ENCODE measurements at regions not wholly inside any gene's neighbourhood (a gene's known extent, or its start where the extent isn't known, plus 50 kb on each side); places are given as distances from the start of the nearest gene placed in this dataset.

DNA sequence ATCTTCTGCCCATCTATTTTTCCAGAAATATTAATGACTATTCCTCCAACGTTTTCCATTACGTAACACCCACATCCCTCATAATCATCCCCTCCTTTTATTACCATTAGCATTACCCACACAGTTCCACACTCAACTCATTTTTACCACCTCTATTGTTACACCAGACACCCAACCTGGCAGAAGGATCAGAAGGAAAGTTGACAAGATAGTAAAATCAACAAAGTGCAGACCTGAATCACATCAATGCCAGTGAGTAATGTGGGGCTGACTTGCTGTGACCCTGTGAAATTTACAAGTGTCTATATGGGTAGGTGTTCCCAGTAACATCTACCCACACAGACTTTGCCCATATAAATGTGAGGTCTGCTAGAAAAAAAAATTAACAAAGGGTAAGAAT lies 568.2 kb downstream of the MAFB start:
- DNase-seq: no peak

DNA sequence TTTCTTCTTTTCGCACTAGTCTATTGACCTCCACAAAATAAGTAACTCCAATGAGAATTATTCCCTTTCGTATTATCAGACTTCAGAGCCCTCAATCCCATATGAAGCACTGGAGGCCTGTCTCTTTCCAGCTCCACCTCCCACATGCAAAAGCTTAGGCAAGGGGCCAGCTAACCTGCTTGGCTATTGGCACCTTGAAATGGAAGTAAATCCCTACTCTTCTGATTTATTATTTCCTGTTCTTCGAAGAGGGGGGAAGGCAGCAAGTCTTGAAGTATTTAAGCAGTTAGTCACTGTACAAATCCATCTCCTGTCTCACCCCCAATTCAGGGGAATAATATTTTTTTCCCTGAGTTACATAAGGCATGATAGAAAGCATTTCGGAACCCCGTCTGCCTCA lies 577.8 kb downstream of the MAFB start:
- DNase-seq: no peak

DNA sequence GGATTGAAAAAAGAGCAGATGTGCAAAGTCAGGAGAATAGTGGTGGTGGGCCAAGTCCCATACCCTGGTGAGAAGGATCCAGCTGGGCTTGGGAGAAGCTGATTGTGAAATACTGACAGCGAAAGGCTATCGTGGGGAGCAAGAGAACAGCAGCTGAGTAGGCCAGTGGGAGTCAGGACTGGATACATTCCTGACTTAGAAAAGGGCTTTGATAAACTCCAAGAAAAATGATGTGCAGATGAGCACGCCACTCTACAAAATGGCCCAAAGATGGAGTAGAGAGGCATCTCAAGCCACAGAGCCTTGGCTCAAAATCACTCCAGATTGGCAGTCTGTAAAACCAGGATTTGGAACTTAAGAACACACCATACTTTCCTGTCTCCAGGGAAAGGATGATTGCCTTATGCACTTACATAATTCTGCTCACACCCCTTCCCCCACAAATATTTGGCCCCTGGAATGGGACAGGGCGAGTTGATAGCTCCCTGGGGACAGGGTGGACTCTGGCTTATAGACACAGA lies 578.7 kb downstream of the MAFB start:
- no peak for DNase-seq

DNA sequence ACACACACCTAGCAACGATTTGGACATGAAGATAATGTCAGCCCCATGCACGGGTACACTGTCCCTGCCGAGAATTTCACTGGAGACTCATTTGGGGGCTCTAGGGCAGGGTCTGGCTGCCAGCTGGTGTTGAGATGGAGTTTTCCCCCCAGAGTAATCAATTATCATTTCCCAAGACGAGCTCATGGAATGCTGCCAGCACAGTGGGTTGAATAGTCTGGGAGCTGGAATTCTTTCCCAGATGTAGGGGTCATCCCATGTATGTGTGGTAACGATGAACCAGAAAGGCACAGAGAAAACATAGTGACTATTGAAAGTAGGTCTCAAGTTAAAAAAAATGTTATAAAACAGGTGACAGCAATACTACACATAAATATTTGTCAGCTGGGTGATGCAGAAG lies 579.9 kb downstream of the MAFB start:
- no peak for DNase-seq

DNA sequence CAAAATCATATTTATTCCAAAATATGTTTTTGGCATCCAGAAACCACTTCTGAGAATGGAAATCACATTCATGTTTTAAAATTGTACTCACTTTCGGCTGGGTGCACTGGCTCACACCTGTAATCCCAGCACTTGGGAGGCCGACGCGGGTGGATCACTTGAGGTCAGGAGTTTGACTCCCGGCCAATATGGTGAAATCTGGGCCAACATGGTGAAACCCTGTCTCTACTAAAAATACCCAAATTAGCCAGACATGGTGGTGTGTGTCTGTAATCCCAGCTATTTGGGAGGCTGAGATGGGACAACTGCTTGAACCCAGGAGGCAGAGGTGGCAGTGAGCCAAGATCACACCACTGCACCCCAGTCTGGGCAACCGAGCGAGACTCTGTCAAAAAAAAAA lies 580.7 kb downstream of the MAFB start:
- no peak for DNase-seq

DNA sequence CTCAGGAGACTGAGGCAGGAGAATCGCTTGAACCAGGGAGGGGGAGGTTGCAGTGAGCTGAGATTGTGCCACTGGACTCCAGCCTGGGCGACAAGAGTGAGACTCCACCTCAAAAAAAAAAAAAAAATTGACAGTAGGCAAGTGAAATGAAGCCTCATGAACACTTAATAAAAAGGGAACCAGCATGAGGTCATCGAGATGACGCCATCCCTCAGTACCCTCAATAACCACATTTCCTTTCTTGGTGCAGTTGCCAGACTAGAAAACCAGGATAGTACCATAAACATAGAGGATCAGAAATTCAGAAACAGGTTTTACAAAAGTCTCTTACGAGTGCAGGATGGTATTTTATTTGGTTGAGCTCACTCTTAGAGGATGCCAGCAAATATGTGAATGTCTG lies 584.1 kb downstream of the MAFB start:
- no peak for DNase-seq

DNA sequence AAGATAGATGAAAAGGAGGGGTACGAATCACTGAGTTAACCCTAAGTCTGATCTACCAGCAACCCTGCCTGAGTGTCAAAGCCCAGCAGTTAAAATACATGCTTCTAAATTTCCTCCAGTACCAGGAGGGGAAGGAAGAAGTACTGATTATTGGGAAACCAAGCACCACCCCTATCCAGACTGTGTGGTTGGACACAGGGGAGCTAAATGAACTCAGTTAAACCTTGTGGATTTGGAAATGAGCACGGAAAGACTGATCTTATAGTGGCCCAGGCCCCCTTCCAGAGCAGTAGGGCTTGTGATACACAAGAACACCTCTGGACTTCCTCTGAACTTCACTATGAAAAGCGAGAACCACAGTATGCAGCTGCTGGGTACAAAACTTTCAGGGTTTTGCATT lies 585.6 kb downstream of the MAFB start:
- DNase-seq: no peak

DNA sequence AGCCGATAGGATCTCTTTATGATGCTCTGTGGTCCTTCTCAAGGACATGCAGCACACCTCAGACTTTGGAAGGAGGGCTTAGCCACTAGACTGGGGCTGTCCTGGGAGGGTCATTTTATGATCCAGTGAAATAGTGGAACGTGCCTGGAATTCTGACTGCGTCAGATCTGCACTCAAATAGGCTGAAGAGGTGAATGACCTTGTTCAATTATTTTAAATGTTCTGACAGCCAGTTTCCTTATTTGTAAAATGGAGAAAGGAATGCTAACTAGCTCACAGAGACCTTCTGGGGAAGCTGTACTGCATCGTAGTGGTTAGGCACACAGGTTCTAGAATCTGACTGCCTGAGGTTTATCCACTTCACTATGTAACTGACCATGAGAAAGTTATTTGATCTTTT lies 587.5 kb downstream of the MAFB start:
- DNase-seq: no peak

DNA sequence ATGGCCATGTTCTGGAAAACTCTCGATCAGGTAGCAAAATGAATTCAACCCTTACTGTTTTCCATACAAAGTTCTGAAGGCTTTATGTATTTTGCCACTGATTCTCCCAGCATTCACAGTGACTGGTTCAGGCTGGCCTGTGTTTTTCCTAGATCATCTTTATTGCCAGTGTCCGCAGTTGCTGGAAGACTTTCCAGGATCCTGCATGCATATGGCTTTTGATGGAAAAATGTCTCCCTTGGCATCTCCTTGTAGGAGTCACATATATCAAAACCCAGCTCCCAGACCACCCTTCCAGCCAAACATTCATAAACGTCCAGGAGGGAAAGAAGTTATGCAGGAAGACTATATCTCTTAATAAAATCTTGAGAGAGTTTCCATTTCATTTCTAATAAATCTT lies 588.8 kb downstream of the MAFB start:
- DNase-seq: no peak

DNA sequence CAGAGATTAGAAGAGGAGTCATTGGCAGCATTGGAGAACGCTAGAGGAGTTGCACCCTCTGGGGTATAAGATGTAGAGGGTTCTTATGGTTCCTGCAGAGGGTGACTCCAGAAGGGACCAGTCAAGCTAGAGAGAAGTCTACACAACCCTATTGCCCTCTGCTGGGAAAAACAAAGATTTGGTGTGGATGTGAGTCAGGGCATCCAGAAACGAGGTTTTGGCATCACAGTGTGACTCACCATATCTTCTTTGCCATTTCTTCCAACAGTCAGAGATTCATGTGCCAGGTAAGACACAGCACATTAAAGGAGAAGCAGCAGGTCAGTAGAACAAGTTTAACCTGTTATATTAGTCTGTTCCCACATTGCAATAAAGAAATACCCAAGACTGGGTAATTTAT lies 598.8 kb downstream of the MAFB start:
- no peak for DNase-seq

DNA sequence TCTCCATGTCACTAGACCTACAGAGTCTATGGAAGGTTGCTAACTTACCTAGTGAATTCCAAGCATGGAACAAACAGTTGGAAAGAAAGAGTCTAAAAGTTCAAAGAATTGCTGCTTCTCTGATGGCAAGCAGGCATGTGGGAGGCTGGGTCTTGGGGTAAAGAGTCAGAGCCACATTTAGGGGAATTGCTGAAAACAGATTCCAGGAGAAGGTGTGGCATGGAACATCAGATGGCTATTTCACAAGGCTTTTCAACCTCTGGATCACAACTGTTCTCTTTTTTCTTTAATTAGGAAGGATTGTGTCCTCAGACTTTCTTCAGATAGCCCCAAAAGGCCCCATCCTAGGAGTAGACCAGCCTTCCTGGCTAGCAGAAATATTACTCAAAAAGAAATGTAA lies 601.5 kb downstream of the MAFB start:
- DNase-seq: no peak

DNA sequence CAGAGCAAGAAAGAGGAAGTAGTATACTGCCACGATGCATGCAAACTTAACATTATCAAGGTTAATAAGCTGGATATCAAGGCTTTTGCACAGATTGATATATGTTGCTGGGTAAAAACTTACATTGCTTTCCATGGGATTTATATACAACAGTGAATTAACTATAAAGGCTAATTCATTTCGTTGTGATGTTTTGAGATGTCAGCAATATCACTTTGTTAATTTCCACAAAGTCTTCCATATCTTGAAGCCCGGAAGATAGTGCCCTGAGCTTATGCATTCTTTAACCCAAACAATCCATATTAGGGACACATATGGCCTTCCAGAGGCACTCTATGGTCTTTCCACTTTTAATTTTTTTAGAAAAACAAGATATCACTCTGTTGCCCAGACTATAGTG lies 603.5 kb downstream of the MAFB start:
- DNase-seq: no peak

DNA sequence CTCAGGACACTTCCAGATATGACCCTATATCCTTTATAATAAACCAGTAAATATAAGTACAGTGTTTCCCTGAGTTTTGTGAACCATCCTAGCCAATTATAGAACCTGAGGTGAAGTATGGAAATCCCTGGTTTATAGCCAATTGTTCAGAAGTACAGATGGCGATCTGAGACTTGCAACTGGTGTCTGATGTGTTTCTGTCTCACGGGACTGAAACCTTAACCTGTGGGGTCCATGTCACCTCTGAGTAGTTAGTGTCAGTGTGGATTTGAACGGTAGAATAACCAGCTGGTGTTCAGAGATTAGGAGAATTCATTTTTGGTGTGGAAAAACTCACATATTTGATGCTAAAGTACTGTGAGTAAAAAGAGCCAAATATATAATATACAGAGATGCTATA lies 606.6 kb downstream of the MAFB start:
- no peak for DNase-seq

DNA sequence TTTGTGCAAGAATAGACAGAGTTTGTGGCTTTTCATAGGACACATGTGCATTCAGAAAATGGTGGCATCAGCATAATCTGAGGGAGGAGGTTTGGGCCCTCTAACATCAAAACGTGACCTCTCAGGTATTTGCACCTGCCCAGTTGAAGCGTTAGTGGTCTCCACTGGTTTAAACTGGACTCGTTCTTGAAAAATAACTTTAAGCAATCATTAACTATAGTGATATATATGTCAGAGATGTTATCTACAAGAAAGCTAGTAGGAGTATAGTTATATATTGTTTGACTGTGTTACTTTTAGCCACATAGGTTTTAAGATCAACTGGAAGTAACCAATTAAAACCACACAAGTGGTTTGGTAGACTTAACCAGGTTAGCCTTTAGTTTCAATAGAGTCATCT lies 607.4 kb downstream of the MAFB start:
- DNase-seq: no peak

DNA sequence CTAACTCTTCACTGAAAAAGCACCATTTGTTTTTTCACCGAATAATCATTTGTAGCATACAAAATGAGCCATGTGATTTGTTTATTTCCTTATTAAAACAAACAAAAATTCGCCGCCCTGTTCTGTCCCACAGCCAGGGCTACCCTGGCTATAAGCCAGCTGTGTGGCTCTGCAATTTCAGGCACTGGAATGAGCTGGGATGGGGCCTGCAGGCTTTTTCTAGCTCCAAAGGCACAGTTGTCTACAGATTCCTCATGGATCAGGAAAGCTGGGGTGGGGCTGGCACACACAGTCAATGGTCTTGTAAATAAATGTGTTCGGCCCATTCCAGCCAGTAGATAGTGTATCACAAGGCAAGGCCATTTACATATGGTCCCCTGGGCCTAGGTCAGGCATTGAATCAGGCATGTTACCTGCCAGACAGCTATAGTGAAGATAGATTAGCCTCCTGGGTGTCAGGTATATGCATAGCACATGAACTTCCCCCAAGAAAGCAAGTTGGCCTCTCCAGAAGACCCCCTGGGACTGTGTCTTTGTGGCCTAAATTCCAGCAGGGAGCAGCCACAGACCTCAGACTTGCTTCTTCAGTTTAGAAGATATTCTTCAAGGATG lies 608.9 kb downstream of the MAFB start:
- no peak for DNase-seq

DNA sequence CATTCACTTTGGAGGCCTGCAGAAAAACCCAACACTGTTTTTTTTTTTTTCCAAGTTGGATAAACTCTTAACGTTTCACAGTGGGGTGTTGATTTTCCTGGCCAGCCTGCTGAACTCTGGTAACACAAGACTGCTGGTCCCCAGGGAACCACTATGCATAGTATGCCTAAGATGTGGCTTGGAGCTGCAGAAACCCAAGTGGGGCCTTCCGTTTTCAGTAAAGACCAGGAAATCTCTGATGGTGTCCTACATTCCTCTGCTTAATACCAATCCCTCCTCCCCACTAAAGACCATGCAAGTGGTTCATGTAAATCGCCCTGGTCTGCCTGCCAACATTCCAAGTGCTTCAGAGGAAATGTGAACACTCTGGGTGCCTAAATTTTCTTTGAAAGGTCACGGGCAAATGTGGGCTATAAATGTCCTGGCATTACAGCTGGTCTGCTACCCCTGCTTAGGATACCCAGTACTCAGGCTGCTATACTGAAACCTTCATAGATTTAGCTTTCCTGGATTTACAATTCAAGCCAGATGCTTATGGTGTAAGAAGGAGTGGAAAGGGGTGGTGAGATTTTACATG lies 615.4 kb downstream of the MAFB start:
- no peak for DNase-seq

DNA sequence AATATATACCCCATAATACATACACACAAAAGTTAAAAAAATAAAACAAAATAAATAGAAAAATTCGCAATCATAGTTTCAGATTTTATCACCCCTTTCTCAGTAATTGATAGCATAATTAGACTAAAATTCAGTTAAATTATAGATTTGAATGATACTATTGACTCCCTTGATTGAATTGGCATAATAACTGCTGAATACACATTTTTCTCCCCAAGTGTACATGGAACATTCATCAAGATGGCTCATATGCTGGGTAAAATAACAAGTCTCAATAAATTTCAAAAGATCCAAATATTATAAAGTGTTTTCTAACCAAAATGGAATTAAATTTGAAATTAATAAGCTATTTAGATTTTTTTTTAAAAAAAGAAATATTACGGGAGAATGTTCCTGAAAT lies 616.1 kb downstream of the MAFB start:
- DNase-seq: no peak

DNA sequence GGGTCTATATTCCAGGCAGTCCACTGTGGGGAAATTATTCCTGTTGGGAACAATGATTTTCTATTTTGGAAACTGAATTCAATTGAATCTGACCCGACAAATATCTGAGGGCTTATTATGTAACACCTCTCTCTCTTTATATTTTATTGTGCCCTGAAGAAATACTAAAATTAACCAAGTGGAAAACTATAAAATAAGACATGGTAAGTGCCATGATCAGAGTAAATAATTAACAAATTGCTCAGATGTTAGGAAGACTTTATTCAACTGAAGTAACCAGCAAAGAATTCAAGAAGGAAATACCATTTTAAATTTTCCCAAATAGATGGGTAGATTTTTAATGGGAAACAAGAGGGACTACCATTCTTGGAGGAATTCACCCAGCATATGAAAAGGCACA lies 632.9 kb downstream of the MAFB start:
- no peak for DNase-seq

DNA sequence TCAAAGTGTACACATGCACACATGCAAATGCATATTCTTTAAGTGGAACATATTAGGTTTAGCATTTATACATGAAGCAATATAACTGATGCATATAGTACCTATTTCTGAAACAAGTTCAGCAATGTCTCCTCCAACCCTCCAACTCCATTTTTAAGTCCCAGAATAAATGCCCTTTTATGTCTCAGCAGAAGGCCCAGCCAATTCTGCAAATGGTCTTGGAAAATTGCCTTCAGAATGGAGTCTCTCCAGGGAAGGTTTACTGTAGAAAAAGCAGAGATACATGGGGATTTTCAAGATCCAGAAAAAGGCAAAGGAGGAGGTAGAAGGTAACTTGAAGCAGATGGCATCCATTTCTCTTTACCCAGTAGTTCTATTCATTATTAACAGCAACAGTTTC lies 633.3 kb downstream of the MAFB start:
- DNase-seq: no peak

DNA sequence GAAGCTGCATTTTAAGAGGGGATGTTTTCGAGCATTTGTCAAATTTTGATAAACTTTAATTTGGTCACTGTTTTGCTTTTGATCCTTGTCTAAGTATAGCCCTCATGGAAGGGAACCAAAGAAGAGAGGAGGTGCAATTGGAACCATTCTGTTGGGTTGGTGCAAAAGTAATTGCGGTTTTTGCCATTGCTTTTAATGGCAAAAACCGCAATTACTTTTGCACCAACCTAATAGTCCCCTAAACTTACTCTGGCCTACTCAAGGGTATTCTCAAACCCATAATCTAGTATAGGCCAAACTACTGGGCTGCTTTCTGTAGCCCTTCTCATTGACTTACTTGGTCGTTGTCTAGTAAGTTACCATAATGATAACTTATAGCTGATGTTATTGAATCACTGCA lies 634.7 kb downstream of the MAFB start:
- DNase-seq: no peak

DNA sequence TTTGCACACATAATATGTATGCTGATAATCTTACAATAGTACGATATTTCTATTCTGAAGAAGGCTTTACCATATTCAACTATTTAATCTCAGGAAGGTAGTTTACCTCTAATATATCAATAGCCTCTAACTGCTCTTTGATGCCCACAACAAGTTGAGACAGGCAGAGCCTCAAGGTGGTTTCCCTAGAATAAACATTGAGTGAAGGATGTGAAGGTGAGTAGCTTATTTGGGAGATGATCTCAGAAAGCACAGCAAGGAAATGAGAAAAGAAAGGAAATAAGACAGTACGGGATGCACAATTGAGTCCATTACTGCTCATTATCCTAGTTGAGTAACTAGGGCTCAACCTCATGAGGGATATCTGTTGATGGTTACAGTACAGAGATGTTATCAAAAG lies 638.4 kb downstream of the MAFB start:
- DNase-seq: no peak

DNA sequence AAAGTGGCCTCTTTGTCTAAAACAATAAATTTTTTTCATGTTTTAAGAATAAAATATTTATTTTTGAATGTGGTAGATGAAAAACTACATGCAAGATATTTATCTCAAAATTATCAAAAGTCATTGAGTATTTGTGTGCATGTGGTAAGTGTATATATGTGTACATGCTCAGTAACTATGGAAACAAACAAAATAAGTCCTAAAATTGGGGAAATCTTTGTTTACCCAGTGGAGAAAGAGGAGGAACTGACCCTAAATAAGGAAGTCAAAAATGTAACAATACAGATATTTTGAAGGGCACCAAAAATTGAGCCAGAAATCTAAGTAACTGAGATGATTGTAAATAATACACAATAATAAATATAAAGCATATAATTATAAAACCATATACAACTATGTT lies 639.2 kb downstream of the MAFB start:
- no peak for DNase-seq

DNA sequence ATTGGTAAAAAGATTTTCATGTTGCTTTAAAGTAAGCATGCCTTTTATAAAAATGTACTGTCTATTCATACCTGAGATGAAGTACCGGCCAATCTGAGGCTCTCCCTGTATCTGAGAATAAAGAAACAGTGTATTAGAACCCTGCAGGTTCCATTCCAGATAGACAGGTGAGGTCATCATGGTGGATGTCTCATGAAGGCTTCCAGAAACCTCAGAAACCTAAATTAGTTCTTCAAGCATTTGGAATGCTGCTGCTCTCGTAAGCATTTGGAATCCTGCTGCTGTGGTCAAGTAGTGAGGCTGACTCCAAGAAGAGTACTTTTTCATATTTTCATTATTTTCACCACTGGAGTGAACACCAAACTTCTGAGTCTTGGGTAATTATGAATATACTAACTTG lies 642.3 kb downstream of the MAFB start:
- no peak for DNase-seq

DNA sequence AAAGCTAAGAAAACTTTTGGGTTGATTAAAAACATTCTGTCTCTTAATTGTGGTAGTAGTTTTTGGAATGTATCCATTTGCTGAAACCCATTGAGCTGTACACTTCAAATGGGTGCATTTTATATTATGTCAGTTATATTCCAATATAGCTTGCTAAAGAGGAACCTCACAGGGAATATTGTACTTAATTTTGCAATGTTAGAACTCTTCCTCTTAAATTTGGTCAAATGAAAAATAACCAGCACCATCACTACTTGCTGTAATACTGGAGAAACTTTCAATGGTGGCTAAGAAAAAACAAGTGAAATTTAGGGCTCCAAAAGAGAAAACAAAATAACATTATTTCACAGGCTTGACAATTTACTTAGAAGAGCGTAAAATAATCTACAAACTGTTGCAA lies 651.5 kb downstream of the MAFB start:
- no peak for DNase-seq

DNA sequence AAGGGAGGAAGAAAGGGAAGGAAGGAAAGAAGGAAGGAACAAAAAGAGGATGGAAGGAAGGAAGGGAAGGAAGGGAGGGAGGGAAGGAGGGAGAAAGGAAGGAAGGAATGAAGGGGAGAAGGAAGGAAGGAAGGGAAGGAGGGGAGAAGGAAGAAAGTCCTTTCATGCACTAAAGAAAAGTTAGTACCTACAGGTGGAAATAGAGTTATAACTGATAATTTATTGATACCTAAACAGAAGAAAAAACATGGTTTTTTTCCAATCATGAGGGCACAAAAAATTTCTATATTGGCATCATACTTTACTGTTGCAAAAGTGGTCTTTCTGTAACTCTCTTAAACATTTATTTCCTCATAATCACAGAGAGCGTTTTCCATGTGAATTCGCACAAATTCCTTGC lies 659.4 kb downstream of the MAFB start:
- DNase-seq: no peak

All from activated CD4-positive, alpha-beta T cell treated with anti-CD3 and anti-CD28 coated beads, Interleukin-2, amount 50 U/mL, for 4 hours (primary cell).